HK-2 (cell line): ENCODE measurements at regions not wholly inside any gene's neighbourhood (a gene's known extent, or its start where the extent isn't known, plus 50 kb on each side); places are given as distances from the start of the nearest gene placed in this dataset.
A peak's percentile ranks its signal among the peaks of the same experiment; 100 is the strongest.

Experiments
- DNase-seq: peaks from one replicate; pipeline ENCODE4 v3.0.0-alpha.2; 2018; ENCODE audit not compliant: unreplicated experiment

DNA sequence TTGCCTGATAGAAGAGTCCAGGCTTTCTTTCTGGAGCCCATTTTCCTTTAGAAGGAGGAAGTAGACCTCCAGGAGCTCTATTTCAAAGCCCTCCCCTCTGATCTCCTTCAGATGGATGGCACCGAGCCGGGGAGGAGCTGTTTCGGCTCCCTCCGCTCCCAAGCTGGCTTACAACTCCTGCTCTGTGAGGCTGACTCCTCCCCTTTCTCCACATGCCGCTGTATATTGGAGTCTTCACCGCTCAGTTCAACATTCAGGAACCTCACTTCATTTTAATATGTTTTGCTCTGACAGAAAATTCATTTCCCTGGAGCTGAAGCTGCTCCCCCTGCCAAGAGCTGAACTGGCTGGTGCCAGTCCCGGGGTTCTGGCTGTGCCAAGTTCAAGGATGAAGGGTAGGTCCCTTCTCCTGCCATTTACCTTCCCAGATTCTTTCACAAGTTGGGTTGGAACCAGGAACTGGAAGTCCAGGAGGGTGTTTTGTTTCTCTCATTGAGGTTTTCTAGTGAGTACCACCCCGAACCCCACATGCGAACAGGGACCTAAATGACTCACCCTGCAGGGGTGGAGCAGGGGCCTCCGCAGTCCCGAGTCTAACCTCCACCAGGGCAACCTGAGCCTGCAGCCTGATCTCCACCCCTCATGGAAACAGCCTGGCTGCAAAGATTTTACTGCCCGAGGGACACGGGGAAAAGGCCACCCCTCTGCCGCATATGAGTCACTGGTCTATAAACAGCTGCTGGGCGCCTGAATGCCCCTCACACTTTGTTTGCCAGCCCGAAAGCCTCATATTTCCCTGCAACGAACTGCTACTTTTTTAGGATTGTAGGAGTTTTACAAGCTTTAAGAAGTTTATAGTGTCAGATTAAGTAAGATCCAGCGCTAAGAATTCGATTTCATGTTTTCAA, 68.6 kb upstream of the FOXA2 start:
- DNase-seq: no peak

DNA sequence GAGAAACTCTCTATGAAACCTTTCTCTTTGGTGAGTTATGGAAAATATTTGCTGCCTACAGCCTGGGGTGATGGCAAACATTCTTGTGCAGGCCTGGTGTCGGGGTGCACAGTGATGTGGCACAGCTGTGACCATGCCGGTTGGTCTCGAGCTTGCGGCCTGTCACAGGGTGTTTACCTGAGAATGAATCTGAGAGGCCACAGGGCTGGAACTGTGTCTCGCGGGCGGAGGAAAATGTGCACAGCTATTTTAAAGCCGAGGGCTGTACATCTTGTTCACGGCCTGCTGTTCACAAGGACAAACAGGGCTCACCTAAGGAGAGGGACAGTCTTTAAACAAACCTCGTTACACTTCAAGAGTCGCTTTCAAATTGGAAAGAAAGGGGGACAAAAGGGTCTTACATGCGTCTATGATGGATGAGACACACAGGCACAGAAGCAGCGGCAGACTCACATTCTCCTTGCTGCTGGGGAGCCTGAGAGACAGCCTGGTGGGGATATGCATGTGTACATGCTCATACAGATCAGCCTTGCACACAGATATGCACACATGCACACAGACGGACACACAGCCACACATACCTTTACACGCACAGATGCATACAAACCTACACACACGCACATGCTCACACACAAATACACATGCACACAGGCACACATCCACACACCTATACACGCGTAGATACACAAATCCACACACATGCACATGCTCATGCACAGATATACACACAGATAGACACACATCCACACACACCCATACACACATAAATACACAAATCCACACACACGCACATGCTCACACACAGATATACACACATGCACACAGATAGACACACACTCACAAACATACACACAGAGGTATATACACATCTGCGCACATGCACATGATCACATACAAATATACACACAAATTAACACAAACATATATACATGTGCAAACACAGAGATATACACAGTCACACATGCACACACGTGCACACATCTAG, 69.6 kb upstream of the FOXA2 start:
- no peak for DNase-seq

DNA sequence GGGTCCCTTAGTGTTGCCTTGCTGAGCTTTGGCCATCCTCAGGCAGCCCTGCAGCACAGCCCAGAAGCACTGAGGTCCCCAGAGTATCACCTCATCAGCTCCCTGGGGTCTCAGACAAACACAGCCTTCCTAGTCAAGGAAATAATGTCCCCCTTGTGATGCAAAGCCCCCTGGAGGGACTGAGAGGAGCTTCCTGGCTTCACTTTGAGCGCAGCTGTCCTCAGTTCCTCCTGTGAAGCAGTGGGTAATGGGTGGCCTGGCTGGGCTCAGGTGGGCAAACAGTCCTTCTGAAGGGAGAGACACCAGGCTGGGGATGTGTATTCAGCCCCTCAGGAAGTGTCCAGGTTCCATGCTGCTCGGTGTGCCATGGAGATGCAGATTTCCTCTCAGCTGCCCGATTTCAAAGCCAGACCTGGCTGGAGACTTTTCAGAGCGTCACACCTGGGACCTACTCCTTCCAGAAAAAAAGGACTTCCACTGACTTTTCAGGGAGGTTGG, 79.2 kb upstream of the FOXA2 start:
- DNase-seq: no peak

DNA sequence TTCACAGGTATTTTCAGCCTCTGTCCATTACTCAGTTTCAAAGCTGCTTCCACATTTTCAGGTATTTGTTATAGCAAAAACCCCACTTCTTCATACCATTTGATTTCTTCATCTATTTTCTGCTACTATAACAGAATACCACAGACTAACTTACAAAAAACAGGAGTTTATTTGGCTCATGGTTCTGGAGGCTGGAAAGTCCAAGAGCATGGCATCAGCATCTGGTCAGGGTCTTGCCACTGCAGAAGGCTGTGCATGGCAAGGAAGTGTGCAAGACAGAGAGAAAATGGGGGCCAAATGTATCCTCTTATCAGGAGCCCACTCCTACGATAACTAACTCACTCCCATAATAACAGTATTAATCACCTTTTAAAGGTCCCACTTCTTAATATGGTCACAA, 82.8 kb upstream of the FOXA2 start:
- no peak for DNase-seq

DNA sequence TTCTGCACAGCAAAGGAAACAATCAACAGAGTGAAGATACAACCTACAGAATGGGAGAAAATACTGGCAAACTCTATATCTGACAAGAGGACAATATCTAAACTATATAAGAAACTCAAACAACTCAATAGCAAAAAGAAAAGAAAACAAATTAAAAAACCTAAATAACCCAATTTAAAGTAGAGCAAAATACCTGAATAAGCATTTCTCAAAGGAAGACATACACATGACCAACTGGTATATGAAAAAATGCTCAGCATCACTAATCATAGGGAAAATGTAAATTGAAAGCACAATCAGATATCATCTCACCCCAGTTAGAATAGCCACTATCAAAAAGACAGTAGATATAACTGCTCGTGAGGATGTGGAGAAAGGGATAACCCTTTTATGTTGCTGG, 87.8 kb upstream of the FOXA2 start:
- DNase-seq: no peak

DNA sequence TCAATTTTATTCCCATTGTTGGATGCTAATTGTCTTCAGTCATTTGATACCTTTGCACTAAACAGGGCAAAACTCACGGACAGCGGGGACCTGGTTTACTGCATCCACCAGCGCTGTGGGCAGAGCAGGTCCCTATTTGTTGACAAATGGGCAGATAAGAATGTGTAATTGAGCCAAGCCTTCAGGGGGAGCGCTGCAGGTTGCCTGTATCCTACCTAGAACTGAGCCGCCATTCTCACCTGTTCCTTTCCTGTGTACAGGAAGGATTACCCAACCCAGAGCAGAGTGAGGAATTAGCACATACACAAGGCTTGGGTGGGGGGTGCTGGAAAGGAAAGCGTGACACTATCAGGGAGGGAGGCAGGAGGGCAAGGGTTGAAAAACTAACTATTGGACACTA, 89.1 kb upstream of the FOXA2 start:
- DNase-seq: no peak

DNA sequence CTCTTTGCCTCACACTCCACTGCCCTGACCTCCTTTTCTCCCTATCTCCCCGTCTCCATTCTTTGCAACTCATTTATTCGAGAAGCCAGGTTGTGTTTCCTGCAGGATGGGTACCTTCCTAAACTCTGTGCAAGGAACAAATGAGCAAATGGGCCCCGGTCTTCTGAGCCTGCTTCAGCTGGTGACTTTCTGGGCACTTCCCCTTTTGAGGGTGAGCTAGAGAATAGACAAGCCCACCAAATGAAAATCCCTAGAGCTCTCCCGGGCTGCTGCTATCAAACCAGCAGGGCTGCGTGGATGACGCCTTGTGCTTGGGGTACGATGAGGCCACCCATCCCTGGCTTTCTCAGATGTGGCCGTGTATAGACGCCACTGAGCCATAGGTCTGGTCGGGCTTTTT, 91.0 kb upstream of the FOXA2 start:
- DNase-seq: no peak

DNA sequence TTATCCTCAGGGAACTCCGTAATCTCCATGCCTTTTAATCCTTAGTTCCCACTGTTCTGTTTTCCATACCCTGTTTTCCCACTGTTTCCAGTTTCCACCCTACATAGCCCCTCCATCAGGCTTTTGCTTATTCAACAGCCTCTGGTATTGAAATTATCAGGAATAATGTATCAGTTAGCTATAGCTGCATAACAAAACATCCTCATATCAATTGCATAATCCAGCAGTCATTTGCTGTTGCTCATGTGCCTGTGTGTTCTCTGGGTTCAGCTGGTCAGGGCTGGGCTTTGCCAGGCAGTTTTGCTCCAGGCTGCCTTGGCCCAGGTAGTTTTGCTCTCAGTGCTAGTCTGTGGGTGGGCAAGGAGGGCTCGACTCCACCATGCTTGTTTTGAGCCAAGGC, 94.3 kb upstream of the FOXA2 start:
- no peak for DNase-seq

DNA sequence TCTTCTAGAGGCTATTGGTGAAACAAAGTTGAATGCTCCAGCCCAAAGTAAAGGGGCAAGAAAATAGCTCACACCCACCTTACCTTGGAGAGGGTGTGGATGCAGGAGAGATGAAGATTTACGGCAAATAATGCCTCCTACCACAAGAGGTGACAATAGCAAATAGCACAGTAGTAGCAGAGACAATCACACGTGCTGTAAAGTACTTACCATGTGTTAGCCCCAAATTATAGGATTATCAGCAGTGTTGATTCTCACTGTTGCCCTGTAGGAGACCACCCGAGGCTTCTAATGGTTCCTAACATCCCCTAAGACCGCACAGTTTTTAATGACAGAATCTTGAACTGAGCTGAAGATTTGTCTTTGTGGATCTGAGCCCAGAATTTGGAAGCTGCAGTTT, 94.8 kb upstream of the FOXA2 start:
- DNase-seq: no peak

DNA sequence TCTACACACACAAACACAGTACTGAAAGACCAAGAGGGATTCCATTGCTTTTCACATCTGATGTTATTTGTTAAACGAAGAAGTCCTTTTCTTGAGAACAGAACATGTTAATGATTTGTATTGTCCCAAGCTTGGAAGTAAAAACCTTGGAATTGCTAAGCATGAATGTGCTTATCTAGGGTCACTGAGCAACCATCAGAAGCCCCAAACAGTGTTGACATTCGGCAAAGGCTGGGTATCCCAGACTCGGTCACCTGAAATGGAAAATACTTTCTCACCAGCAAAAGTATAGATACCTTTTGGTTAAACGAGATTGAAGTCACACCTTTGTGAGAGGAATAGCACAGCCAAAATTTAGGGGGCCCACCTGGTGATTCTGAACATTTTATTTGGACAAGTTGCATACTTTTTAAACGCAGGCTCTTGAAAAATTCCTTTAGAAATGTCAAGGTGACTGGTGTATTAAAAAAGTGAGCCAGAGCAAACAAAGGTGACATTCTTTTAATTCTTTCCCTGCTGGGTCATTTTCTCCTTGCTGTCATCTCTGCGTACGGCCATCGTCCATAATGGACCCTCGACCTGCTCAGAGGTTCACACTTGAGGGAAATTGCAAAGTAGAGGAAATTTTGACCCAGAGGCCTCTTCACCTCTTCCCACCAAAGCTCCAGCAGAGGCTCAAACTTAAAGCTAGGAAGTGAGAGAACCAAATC, 95.8 kb upstream of the FOXA2 start:
- DNase-seq: no peak

DNA sequence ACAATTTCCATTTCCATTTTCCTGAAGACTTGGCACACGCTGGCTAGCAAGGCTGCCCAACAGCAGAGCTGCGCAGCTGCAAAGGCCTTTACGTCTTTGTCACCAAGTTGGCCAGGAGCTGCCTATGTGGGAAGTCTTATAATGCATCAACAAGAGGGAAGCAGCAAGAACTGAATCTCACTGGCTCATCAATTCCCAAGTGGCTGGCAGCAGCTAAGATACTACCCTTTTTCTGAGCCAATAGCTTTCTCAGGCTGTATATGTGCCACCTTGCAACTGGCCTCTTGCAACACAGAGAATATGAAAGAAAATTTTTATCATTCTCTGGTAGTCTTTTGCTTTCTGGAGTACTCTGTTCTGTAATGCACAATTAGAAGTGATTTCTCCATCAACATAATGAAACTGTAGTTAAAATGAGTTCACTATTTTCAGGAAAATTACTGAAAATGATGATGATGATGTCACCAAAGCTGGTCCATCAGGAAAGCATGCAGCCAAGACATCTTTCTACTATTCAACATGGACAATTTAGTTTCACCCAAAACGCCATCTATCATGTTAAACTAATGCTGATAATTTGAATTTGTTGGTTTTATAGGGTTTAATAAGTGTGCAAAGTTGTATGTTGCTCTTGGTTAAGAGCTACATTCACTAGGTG, 97.3 kb upstream of the FOXA2 start:
- DNase-seq: no peak

DNA sequence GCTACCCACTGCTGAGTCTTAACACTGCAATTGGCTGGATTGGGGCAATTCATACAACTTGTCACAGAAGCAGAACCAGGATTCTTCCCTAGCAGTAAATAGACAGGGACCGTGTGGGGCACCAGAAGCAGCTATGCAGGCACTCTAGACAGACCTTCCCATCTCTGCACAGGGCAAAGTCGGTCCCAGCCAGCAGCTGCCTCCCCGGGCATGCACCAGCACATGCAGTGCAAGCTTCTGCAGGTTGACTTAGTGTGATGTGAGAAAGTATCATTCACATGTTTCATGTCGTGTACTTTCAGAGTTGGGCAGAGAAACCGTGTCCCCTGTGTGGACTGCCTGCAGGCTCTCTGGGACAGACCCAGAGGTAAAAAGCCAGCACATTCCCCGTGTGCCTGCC, 98.0 kb upstream of the FOXA2 start:
- DNase-seq: no peak

DNA sequence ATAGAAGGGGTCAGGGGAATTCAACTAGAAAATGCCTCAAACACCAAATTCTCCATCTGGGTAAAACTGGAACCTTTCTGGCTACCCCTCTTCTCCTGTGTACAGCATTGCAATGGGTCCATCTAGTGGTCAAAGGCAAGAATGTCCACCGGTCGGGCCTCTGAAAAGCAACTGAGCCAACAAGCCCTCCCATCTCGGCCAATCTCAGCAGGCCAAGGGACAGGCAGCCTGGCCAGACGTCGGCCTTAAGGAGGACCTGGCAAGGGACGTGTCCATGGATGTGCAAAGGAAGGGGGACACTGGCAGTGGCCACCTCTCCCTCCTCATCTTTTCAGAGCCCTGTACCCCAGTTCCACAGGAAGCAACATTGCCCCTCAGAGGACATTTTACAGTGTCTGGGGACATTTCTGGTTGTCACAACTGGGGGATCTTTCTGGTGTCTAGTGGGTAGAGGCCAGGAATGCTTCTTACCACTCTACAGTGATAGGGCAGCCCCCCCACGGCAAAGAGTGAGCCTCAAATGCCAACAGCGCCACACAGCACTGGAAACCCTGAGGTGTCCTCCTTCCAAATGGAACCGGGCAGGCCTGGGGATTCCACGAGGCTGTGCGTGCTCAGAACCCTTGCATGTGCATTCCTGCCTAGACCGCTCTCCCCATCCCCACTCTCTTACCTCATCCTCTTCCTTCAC, 99.8 kb upstream of the FOXA2 start:
- DNase-seq: peak; percentile 69

DNA sequence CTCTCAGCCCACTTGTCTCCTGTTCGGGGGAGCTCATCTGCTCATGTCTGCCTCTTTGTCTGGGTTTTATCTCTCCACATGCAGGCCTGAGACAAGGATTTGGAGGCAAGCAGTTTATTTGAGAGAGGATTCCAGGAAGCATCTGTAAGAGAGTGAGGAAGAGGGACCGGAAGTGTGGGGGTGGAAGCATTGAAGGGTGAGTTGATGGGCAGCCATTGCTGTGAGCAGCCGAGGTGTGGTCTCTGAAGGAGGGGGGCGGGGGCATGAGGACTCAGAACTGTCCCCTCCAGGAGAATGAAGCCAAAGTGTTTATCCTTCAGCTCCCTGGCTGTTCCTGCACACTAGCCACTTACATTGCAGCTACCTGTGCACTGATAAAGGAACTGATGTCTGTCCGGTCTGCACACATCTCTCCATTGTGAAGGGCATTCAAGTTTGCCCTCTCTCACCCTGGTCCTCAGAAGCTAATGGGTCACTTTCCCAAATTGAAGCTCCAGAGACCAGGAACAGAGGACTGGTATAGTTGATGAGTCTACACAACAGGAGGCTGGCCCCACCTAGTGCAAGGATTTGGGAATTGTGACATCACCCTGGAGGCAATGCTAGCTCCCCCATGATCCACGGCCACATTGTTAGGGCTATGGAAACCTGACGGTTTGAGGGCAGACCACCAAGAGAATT, 100.5 kb upstream of the FOXA2 start:
- no peak for DNase-seq

DNA sequence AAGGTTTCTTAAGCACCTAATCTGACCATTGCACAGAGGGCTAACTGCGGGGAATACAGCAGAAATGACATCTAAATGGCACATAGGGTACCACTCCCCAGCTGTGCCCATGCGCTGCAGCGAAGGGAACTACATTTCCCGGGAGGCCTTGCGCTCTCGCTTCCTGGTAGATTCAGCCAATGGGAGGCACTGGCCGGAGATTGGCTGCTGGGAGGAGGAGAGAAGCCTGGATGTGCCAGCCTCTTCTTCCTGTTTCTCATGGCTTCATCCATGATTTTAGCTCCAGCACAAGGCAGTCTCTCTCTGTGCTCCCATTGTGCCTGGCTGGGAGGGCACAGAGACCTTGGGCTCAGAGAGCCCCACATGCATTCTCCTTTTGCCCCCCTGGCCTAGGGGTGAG, 101.7 kb upstream of the FOXA2 start:
- DNase-seq: peak; percentile 34

DNA sequence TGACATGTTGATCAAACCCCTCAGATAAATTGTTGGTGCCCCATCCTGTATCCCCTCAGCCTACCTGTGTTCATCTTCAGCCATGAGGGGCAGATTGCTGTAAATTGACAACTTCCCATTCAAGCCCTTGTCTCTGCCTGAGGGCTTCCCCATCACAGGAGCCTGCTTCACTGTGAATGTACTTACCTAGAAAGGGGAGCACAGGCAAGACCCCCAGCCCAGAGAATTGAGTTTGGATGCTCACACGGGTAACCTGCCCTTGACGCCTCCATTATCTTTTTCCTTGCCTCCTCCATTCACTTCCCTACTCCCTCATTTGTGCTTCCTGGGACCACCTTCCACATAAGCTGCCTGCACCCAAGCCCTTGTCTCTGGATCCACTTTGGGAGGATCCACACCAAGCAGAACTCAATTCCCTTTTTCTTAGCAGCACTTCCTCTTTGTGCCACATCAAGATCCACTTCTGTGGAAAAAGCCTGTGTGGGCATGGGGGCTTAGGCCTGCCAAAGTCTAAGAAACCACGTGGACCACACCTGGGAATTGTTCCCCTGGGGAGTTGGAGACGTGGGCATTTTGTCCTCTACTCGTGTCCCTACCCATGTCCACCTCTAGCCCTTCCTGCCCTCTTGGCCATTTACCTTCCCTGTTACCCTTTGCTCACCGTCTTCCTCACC, 103.4 kb upstream of the FOXA2 start:
- DNase-seq: no peak

DNA sequence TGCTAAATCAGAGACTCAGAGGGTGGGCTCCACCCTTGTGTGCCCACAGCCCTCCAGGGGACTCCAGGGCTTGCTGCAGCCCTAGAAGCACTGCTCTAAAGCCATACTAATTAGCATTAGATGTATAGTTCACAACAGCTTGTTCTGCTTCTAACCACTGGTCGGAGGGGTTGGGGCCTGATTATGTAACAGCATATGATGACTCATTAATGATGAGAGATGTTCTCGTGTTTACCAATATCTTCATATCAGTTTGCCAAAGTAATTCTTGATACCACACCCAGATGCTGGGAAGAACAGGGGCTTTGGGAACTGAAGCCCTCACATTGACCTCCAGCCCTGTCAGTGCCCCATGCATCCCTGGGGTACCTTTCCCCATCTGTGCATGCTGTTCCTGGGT, 104.1 kb upstream of the FOXA2 start:
- no peak for DNase-seq

DNA sequence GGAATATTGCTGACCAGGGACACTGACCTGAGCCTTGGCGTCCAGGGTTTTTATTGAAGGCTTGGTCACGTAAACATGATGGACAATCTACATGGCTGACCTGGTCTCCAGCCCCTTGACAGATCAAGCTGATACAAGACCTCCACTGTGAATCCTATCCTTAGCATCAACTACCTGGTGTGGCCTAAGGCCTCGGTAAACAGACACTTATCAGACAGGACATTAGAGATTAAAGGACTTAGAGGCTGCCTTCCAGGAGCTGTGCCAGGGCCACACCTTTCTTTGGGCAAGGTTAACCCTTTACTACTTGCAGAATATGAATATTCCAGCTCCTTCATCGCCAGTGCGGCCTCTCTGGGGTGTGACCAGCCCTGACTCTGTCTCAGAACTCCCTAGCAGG, 104.9 kb upstream of the FOXA2 start:
- no peak for DNase-seq

DNA sequence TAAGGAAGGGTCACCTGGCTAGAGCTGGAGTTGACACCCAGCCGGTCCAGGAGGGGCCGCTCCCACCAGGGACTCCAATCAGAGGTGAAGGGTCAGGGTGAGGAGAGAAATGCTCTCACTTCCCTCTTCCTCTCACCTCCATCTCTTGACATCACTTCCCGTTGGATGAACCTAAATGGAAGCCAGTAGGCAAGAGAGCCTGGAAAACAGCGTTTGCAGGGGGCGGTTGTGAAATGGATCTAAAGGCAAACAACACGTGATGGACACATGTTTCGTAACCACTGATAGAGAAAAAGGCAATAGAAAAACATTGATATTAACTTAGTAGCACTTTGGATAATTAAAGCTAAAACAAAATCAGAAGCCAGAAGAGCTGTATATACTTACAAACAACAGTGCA, 105.6 kb upstream of the FOXA2 start:
- DNase-seq: no peak
